ENCODE measurements at regions not wholly inside any gene's neighbourhood (a gene's known extent, or its start where the extent isn't known, plus 50 kb on each side); places are given as distances from the start of the nearest gene placed in this dataset.

DNA sequence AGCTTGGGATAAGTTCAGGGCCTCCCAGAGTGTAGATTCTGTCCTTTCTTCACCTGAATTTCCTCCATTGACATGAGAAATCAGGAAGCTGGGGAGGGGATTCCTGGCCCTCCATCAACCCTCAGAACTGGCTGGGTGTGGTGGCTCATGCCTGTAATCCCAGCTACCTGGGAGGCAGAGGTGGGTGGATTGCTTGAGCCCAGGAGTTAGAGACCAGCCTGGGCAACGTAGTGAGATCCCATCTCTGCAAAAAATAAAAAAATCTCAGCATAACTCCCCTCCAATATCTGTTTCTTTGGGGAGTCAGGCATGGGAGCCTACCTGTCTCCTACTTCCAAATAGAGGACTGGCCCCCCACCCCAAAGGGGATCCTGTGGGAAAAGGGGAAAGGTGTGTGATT is 59.8 kb upstream of the TBX3 start:
- TF ChIP-seq EZH2 (IDR thresholded peaks at IDR 0.05; ENCODE audit: insufficient read depth, poor library complexity, severe bottlenecking) (no peak), EZH2phosphoT487 (IDR thresholded peaks at IDR 0.05; ENCODE audit: insufficient read depth, low read depth) (no peak)
- Histone ChIP-seq H3K4me3 (no peak overlapping the region), H3K4me1 (ENCODE audit: insufficient read depth) (no peaks in the 10 kb centered on the region), H3K27me3 (replicated peaks; ENCODE audit: insufficient read depth) (no peaks in the 10 kb centered on the region), H4K20me1 (ENCODE audit: insufficient read depth) (no peaks in the 10 kb centered on the region), H3F3A (ENCODE audit: insufficient read depth) (no peaks in the 10 kb centered on the region), H3K79me2 (ENCODE audit: insufficient read depth) (no peaks in the 10 kb centered on the region), H3K9me3 (ENCODE audit: low read depth) (no peaks in the 10 kb centered on the region), H3K9ac (no peak overlapping the region), H3K9me2 (ENCODE audit: insufficient read depth) (no peaks in the 10 kb centered on the region), H3K27ac (no peak overlapping the region), H3K4me2 (ENCODE audit: unreplicated experiment) (no peak overlapping the region), H2AFZ (no peak overlapping the region), H3K36me3 (ENCODE audit: low read depth) (no peaks in the 10 kb centered on the region)
- in situ Hi-C loops (cut with MboI): no loop called here
- no peak for DNase-seq
- WGBS, 2 experiments (ENCODE audit: low coverage in 1 of 2, low lambda C conversion rate in 2 of 2, missing lambda C conversion rate in 2 of 2): 100% methylated on average over 1 of the region's 1 CpG

DNA sequence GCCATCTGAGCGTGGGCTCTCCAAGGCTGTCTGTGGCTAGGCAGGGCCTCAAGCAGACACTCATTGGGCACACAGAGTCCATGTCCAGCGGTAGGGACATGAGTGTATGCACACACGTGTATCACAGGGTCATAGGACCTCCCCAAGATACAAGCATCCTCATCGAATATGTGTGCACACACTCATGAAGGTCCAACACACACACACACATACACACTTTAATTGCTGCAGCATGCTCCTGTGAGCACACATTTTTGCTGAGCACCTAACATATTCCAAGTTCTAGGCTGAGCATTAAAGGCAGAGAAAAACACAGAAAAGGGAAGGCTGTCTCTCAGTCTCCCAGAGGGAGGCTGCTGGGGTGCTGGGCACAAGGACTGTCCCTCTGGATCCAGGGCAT is 59.3 kb upstream of the TBX3 start:
- H3K9me3 ChIP-seq (ENCODE audit: low read depth): no peaks in the 10 kb centered on the region
- no peak overlapping the region for H2AFZ ChIP-seq
- no peaks in the 10 kb centered on the region for H3K9me2 ChIP-seq (ENCODE audit: insufficient read depth)
- no peaks in the 10 kb centered on the region for H3K36me3 ChIP-seq (ENCODE audit: low read depth)
- WGBS, 2 experiments (ENCODE audit: low coverage in 1 of 2, low lambda C conversion rate in 2 of 2, missing lambda C conversion rate in 2 of 2): 79 to 90% methylated on average over 4 of the region's 4 CpGs
- H3K4me1 ChIP-seq (ENCODE audit: insufficient read depth): no peaks in the 10 kb centered on the region
- H3K4me2 ChIP-seq (ENCODE audit: unreplicated experiment): no peak overlapping the region
- no peaks in the 10 kb centered on the region for H3F3A ChIP-seq (ENCODE audit: insufficient read depth)
- H3K9ac ChIP-seq: no peak overlapping the region
- no peak overlapping the region for H3K27ac ChIP-seq
- in situ Hi-C loops (cut with MboI): no loop called here
- TF ChIP-seq EZH2 (IDR thresholded peaks at IDR 0.05; ENCODE audit: insufficient read depth, poor library complexity, severe bottlenecking) (no peak), EZH2phosphoT487 (IDR thresholded peaks at IDR 0.05; ENCODE audit: insufficient read depth, low read depth) (no peak)
- H3K79me2 ChIP-seq (ENCODE audit: insufficient read depth): no peaks in the 10 kb centered on the region
- no peak for DNase-seq
- H3K4me3 ChIP-seq: no peak overlapping the region
- H4K20me1 ChIP-seq (ENCODE audit: insufficient read depth): no peaks in the 10 kb centered on the region
- no peaks in the 10 kb centered on the region for H3K27me3 ChIP-seq (replicated peaks; ENCODE audit: insufficient read depth)

DNA sequence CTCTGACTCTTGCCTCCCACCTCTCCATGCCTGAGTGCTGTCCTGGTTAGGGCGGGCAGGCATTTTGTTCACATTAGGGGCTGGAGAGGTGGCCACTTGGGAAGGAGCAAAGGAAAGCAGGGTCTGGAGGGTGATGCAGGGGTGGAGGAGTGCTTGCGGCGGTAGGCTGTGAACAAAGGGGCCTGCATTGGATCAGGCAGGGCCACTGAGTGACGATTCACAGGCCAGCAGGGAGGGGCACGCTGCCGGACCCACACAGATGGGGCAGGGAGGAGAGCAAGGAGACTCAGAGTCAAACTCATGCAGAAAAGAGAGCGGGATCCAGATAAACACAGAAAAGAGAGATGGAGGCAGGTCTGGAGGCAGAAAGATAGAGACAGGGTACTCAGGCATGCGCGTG is 58.4 kb upstream of the TBX3 start:
- H3K9me2 ChIP-seq (ENCODE audit: insufficient read depth): no peaks in the 10 kb centered on the region
- no peak overlapping the region for H3K9ac ChIP-seq
- TF ChIP-seq EZH2phosphoT487 (IDR thresholded peaks at IDR 0.05; ENCODE audit: insufficient read depth, low read depth) (no peak), EZH2 (IDR thresholded peaks at IDR 0.05; ENCODE audit: insufficient read depth, poor library complexity, severe bottlenecking) (no peak)
- H2AFZ ChIP-seq: no peak overlapping the region
- H4K20me1 ChIP-seq (ENCODE audit: insufficient read depth): no peaks in the 10 kb centered on the region
- H3K36me3 ChIP-seq (ENCODE audit: low read depth): no peaks in the 10 kb centered on the region
- no peaks in the 10 kb centered on the region for H3K79me2 ChIP-seq (ENCODE audit: insufficient read depth)
- H3K27me3 ChIP-seq (replicated peaks; ENCODE audit: insufficient read depth): no peaks in the 10 kb centered on the region
- no peak overlapping the region for H3K27ac ChIP-seq
- 95 to 98% methylated on average over 9 of the region's 9 CpGs for WGBS, 2 experiments (ENCODE audit: low coverage in 1 of 2, low lambda C conversion rate in 2 of 2, missing lambda C conversion rate in 2 of 2)
- no peaks in the 10 kb centered on the region for H3F3A ChIP-seq (ENCODE audit: insufficient read depth)
- no peak for DNase-seq
- H3K4me3 ChIP-seq: no peak overlapping the region
- no peaks in the 10 kb centered on the region for H3K4me1 ChIP-seq (ENCODE audit: insufficient read depth)
- in situ Hi-C loops (cut with MboI): no loop called here
- H3K4me2 ChIP-seq (ENCODE audit: unreplicated experiment): no peak overlapping the region
- no peaks in the 10 kb centered on the region for H3K9me3 ChIP-seq (ENCODE audit: low read depth)

DNA sequence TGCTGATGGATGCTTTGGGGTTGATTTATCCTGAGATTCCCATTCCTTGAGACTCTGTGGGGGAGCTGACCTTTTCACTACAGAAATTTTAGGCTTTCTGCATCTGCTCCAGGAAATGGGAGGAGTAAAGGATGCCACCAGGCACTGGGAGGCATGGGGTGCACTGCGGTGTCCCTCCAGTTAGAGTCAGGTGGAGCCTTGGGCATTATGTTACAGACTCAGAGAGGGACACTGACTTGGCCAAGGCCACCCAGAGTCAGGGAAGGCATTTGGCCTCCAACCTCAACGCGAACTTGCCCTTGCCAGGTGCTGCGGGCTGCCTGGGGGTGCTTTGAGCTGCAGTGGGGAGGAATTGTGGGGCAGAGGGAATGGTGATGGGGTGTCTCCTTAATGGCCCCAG is 58.0 kb upstream of the TBX3 start:
- TF ChIP-seq EZH2 (IDR thresholded peaks at IDR 0.05; ENCODE audit: insufficient read depth, poor library complexity, severe bottlenecking) (no peak), EZH2phosphoT487 (IDR thresholded peaks at IDR 0.05; ENCODE audit: insufficient read depth, low read depth) (no peak)
- no peaks in the 10 kb centered on the region for H3K4me1 ChIP-seq (ENCODE audit: insufficient read depth)
- no peak overlapping the region for H3K9ac ChIP-seq
- no peaks in the 10 kb centered on the region for H3F3A ChIP-seq (ENCODE audit: insufficient read depth)
- 88 to 90% methylated on average over 4 of the region's 4 CpGs for WGBS, 2 experiments (ENCODE audit: low coverage in 1 of 2, low lambda C conversion rate in 2 of 2, missing lambda C conversion rate in 2 of 2)
- in situ Hi-C loops (cut with MboI): no loop called here
- no peaks in the 10 kb centered on the region for H3K36me3 ChIP-seq (ENCODE audit: low read depth)
- DNase-seq: no peak
- H3K9me2 ChIP-seq (ENCODE audit: insufficient read depth): no peaks in the 10 kb centered on the region
- no peaks in the 10 kb centered on the region for H4K20me1 ChIP-seq (ENCODE audit: insufficient read depth)
- no peaks in the 10 kb centered on the region for H3K79me2 ChIP-seq (ENCODE audit: insufficient read depth)
- H3K4me3 ChIP-seq: no peak overlapping the region
- H3K9me3 ChIP-seq (ENCODE audit: low read depth): no peaks in the 10 kb centered on the region
- H3K27me3 ChIP-seq (replicated peaks; ENCODE audit: insufficient read depth): no peaks in the 10 kb centered on the region
- no peak overlapping the region for H3K27ac ChIP-seq
- H3K4me2 ChIP-seq (ENCODE audit: unreplicated experiment): no peak overlapping the region
- no peak overlapping the region for H2AFZ ChIP-seq

DNA sequence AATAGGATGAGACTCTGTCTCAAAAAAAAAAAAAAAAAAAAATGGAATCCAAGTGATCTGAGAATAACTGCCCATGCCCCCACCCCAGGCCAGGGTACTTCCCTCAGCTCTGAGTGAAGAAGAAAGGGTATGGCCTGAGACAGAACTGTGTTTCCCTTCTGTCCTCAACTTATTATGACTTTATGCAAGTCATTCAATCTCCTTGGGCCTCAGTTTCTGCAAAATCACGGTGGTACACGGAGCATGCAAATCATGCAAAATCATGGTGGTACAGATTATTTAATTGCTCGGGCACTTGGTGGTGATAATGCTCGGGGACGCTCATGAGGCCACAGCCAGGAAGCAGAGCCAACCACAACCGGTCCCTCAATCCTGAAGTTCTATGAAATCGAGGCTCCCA is 56.5 kb upstream of the TBX3 start:
- Histone ChIP-seq H3K4me1 (ENCODE audit: insufficient read depth) (no peaks in the 10 kb centered on the region), H3F3A (ENCODE audit: insufficient read depth) (no peaks in the 10 kb centered on the region), H3K27me3 (replicated peaks; ENCODE audit: insufficient read depth) (no peaks in the 10 kb centered on the region), H4K20me1 (ENCODE audit: insufficient read depth) (no peaks in the 10 kb centered on the region), H3K9me2 (ENCODE audit: insufficient read depth) (no peaks in the 10 kb centered on the region), H3K9ac (no peak overlapping the region), H3K4me2 (ENCODE audit: unreplicated experiment) (no peak overlapping the region), H2AFZ (no peak overlapping the region), H3K27ac (no peak overlapping the region), H3K9me3 (ENCODE audit: low read depth) (no peaks in the 10 kb centered on the region), H3K36me3 (ENCODE audit: low read depth) (no peaks in the 10 kb centered on the region), H3K4me3 (no peak overlapping the region), H3K79me2 (ENCODE audit: insufficient read depth) (no peaks in the 10 kb centered on the region)
- WGBS, 2 experiments (ENCODE audit: low coverage in 1 of 2, low lambda C conversion rate in 2 of 2, missing lambda C conversion rate in 2 of 2): 87 to 90% methylated on average over 7 of the region's 7 CpGs
- in situ Hi-C loops (cut with MboI): no loop called here
- TF ChIP-seq EZH2 (IDR thresholded peaks at IDR 0.05; ENCODE audit: insufficient read depth, poor library complexity, severe bottlenecking) (no peak), EZH2phosphoT487 (IDR thresholded peaks at IDR 0.05; ENCODE audit: insufficient read depth, low read depth) (no peak)
- no peak for DNase-seq

All from GM23248 (cell line).